GOT3 (cell line): ENCODE measurements at regions not wholly inside any gene's neighbourhood (a gene's known extent, or its start where the extent isn't known, plus 50 kb on each side); places are given as distances from the start of the nearest gene placed in this dataset.

Source experiments
- DNase-seq: peaks from one replicate; lab custom pipeline; 2025; ENCODE audit warnings: mixed read lengths; lab: John Stamatoyannopoulos, UW

DNA sequence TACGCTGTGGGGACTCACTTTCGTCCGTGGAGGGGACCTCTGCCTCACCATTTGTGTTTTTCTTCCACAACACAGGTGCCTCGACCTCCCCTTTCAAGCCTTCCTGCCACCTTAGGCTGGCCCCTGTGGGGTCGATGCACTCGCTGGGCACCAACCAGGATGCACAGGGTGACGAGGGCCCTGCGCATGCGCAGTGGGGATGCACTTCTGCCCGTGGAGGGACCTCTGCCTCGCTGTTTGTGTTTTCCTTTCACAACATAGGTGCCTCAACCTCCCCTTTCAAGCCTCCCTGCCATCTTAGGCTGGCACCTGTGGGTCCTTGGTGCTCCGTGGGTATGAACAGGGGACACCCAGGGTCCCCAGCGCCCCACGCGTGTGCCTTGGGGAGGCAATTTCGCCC lies 356.8 kb downstream of the ALG10 start:
- DNase-seq, result no peak

- DNase-seq, result no peak
Measured at GRCh38 chr12:34384693-34385092, 362.4 kb downstream of the ALG10 start.

- no peak for DNase-seq
Measured at GRCh38 chr12:34386016-34386415, 363.7 kb downstream of the ALG10 start.

- no peak for DNase-seq
Measured at GRCh38 chr12:34386621-34387255, 364.4 kb downstream of the ALG10 start.

DNA sequence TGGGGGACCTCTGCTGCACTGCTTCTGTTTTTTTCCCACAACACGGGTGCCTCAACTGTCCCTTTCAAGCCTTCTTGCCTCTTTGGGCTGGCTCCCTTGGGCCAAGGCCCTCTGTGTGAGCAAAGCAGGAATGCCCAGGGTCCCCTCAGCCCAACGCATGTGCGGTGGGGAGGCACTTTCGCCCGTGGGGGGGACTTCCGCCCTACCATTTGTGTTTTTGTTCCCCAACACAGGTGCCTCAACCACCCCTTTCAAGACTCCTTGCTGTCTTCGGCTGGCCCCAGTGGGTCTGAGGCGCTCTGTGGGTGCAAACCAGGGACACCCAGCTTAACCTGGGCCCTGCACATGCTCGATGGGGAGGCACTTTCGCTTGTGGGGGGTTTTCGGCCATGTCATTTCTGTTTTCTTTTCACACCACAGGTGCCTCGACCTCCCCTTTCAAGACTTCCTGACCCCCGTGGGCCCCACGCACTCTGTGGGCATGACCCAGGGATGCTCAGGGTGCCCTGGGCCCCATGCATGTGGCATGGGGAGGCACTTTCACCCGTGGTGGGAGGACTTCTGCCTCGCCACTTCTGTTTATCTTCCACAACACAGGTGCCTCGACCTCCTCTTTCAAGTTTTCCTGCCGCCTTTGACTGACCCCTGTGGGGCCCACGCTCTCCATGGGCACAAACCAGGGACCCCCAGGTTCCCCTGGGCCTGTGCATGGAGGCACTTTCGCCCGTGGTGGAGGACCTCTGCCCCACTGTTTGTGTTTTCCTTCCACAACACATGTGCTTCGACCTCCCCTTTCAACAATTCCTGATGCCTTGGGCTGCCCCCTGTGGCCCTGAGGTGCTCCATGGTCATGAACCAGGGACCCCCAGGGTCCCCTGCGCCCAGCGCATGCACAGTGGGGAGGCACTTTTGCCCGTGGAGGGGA lies 365.7 kb downstream of the ALG10 start:
- DNase-seq, result no peak

DNA sequence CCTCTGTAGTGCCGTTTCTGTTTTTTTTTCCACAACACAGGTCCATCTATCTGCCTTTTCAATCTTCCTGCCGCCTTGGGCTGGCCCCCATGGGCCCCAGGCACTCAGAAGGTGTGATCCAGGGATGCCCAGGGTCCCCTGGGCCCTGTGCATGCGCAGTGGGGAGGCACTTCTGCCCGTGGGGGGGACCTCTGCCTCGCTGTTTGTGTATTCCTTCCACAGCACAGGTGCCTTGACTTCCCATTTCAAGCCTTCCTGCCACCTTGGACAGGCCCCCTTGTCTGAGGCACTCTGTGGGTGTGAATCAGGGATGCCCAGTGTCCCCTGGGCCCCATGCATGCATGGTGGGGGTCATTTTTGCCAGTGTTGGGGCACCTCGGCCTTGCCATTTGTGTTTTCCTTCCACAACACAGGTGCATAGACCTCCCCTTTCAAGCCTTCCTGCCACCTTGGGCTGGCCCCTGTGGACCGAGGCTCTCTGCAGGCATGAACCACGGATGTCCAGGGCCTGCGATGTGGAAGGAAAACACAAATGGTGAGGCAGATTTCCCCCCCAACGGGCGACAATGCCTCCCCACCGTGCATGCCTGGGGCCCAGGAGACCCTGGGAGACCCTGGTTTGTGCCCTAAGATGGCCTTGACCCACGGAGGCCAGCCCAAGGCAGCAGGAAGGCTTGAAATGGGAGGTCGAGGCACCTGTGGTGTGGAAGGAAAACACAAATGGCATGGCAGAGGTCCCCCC lies 366.5 kb downstream of the ALG10 start:
- no peak for DNase-seq

- no peak for DNase-seq
Measured at GRCh38 chr12:34389378-34390170, 367.3 kb downstream of the ALG10 start.

GRCh38 chr12:34390171-34390841 lies 368.0 kb downstream of the ALG10 start:
- DNase-seq, result no peak

GRCh38 chr12:34390846-34391700 lies 368.8 kb downstream of the ALG10 start:
- DNase-seq, result no peak

GRCh38 chr12:34391771-34392581 lies 369.7 kb downstream of the ALG10 start:
- no peak for DNase-seq

- DNase-seq, result no peak
Measured at GRCh38 chr12:34392741-34393085, 370.4 kb downstream of the ALG10 start.

- no peak for DNase-seq
Measured at GRCh38 chr12:34393086-34393820, 371.0 kb downstream of the ALG10 start.

DNA sequence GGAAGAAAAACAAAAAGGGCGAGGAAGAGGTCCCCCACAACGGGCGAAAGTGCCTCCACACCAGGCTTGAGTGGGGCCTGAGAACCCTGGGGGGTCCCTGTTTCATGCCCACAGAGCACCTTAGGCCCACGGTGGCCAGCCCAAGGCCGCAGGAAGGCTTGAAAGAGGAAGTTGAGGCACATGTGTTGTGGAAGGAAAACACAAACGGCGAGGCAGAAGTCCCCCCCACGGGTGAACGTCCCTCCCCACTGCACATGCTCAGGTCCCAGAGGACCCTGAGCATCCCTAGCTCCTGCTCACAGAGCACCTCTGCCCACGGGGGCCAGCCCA lies 371.5 kb downstream of the ALG10 start:
- no peak for DNase-seq

GRCh38 chr12:34394211-34395055 lies 372.1 kb downstream of the ALG10 start:
- DNase-seq, result no peak

GRCh38 chr12:34395056-34396005 lies 373.0 kb downstream of the ALG10 start:
- DNase-seq, result no peak

DNA sequence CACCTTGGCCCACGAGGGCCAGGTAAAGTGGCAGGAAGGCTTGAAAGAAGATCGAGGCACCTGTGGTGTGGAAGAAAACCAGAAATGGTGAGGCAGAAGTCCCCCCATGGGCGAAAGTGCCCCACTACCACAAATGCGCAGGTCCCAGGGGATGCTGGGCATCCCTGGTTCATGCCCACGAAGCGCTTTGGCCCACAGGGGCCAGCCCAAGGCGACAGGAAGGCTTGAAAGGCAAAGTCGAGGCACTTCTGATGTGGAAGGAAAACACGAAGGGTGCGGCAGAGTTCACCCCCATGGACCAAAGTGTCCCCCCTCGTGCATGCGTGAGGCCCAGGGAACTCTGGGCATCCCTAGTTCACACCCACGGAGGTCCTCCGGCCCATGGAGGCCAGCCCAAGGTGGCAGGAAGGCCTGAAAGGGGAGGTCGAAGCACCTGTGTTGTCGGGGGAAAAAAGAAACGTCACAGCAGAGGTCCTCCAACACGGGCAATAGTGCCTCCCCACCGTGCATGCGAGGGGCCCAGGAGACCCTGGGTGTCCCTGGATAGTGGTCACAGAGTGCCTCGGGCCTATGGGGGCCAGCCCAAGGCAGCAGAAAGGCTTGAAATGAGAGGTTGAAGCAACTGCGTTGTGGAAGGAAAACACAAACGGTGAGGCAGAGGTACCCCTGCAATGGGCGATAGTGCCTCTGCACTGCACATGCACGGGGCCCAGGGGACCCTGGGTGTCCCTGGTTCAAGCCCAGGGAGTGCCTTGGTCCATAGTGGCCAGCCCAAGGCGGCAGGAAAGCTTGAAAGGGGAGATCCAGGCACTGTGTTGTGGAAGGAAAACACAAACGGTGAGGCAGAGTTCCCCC lies 373.9 kb downstream of the ALG10 start:
- DNase-seq, result no peak
